Activated T-helper 2 cell treated with anti-CD3 and anti-CD28 coated beads, Interferon-gamma antibody, Interleukin-2, Interleukin-4, amounts not matched to agents 10 μg/mL and 5 μg/mL and 100 μg/mL, durations not matched to agents 14 hours and 24 hours and 36 hours (primary cell): ENCODE measurements at regions not wholly inside any gene's neighbourhood (a gene's known extent, or its start where the extent isn't known, plus 50 kb on each side); places are given as distances from the start of the nearest gene placed in this dataset.

Experiments
- DNase-seq: peaks from one replicate; pipeline ENCODE4 v3.0.0; 2021; ENCODE audit warnings: low spot score
- H3K27ac Mint-ChIP-seq: one replicate; pipeline ENCODE4 v1.8.0; 2021; ENCODE audit warnings: mixed read lengths
- H3K27me3 Mint-ChIP-seq: one replicate; pipeline ENCODE4 v1.8.0; 2021; ENCODE audit warnings: low read depth, mixed read lengths
- H3K36me3 Mint-ChIP-seq: one replicate; pipeline ENCODE4 v1.8.0; 2021; ENCODE audit warnings: low read depth, mixed read lengths
- H3K4me1 Mint-ChIP-seq: one replicate; pipeline ENCODE4 v1.8.0; 2021; ENCODE audit warnings: low read depth, mixed read lengths
- H3K4me3 Mint-ChIP-seq: one replicate; pipeline ENCODE4 v1.8.0; 2021; ENCODE audit warnings: low read depth, mild to moderate bottlenecking, moderate library complexity, mixed read lengths
- H3K9me3 Mint-ChIP-seq: one replicate; pipeline ENCODE4 v1.8.0; 2021; ENCODE audit warnings: mixed read lengths
- intact Hi-C: fragments of 100-400 bp; cut with micrococcal nuclease; formaldehyde crosslinking; loops from one replicate; pipeline ENCODE4 v1.15.1; 2023

- Mint-ChIP-seq H3K27ac (no peak overlapping the region), H3K4me3 (no peak overlapping the region), H3K9me3 (peaks cover 18% of the 10 kb centered on the region), H3K27me3 (no peaks in the 10 kb centered on the region), H3K4me1 (no peaks in the 10 kb centered on the region), H3K36me3 (no peaks in the 10 kb centered on the region)
- intact Hi-C loops = no loop called here
- no peak for DNase-seq
Measured at GRCh38 chr9:13508086-13508485, 228.6 kb upstream of the MPDZ start.

- intact Hi-C loops = no loop called here
- no peak for DNase-seq
- no peak overlapping the region for H3K27ac Mint-ChIP-seq
- no peaks in the 10 kb centered on the region for H3K36me3 Mint-ChIP-seq
- peaks cover 25% of the 10 kb centered on the region for H3K9me3 Mint-ChIP-seq
- H3K4me1 Mint-ChIP-seq = no peaks in the 10 kb centered on the region
- H3K4me3 Mint-ChIP-seq = no peak overlapping the region
- no peaks in the 10 kb centered on the region for H3K27me3 Mint-ChIP-seq
Measured at GRCh38 chr9:13505797-13506196, 226.3 kb upstream of the MPDZ start.

GRCh38 chr9:13503599-13503998 is 224.1 kb upstream of the MPDZ start:
- no peak for DNase-seq
- Mint-ChIP-seq H3K36me3 (no peaks in the 10 kb centered on the region), H3K9me3 (peaks cover 31% of the 10 kb centered on the region), H3K27ac (no peak overlapping the region), H3K4me1 (no peaks in the 10 kb centered on the region), H3K4me3 (no peak overlapping the region), H3K27me3 (no peaks in the 10 kb centered on the region)
- intact Hi-C loops = no loop called here

- Mint-ChIP-seq H3K27me3 (no peaks in the 10 kb centered on the region), H3K9me3 (peaks cover 27% of the 10 kb centered on the region), H3K4me1 (no peaks in the 10 kb centered on the region), H3K4me3 (no peak overlapping the region), H3K36me3 (no peaks in the 10 kb centered on the region), H3K27ac (no peak overlapping the region)
- intact Hi-C loops = no loop called here
- DNase-seq = no peak
Measured at GRCh38 chr9:13502484-13502883, 223.0 kb upstream of the MPDZ start.

GRCh38 chr9:13501018-13501417 is 221.5 kb upstream of the MPDZ start:
- Mint-ChIP-seq H3K4me1 (no peaks in the 10 kb centered on the region), H3K36me3 (no peaks in the 10 kb centered on the region), H3K9me3 (peaks cover 31% of the 10 kb centered on the region), H3K4me3 (no peak overlapping the region), H3K27me3 (no peaks in the 10 kb centered on the region), H3K27ac (no peak overlapping the region)
- DNase-seq = no peak
- intact Hi-C loops = no loop called here

- Mint-ChIP-seq H3K9me3 (peaks cover 34% of the 10 kb centered on the region), H3K4me1 (no peaks in the 10 kb centered on the region), H3K36me3 (no peaks in the 10 kb centered on the region), H3K27ac (no peak overlapping the region), H3K4me3 (no peak overlapping the region), H3K27me3 (no peaks in the 10 kb centered on the region)
- intact Hi-C loops = no loop called here
- no peak for DNase-seq
Measured at GRCh38 chr9:13500034-13500433, 220.5 kb upstream of the MPDZ start.

- H3K4me1 Mint-ChIP-seq = no peaks in the 10 kb centered on the region
- intact Hi-C loops = no loop called here
Measured at GRCh38 chr9:13493697-13494096, 214.2 kb upstream of the MPDZ start.

GRCh38 chr9:13491493-13492424 is 212.3 kb upstream of the MPDZ start:
- peaks cover 8% of the 10 kb centered on the region for H3K9me3 Mint-ChIP-seq
- H3K4me3 Mint-ChIP-seq = no peak overlapping the region
- no peak overlapping the region for H3K27ac Mint-ChIP-seq
- intact Hi-C loops = no loop called here
- no peaks in the 10 kb centered on the region for H3K27me3 Mint-ChIP-seq
- DNase-seq = no peak
- no peaks in the 10 kb centered on the region for H3K36me3 Mint-ChIP-seq
- no peaks in the 10 kb centered on the region for H3K4me1 Mint-ChIP-seq

More at GRCh38 chr9:13493697-13494096, 214.2 kb upstream of the MPDZ start:
- no peak overlapping the region for H3K27ac Mint-ChIP-seq
- no peak for DNase-seq
- no peak overlapping the region for H3K4me3 Mint-ChIP-seq
- H3K27me3 Mint-ChIP-seq = no peaks in the 10 kb centered on the region
- H3K9me3 Mint-ChIP-seq = peaks cover 12% of the 10 kb centered on the region
- H3K36me3 Mint-ChIP-seq = no peaks in the 10 kb centered on the region

GRCh38 chr9:13491138-13491492 is 211.6 kb upstream of the MPDZ start:
- H3K9me3 Mint-ChIP-seq = peaks cover 8% of the 10 kb centered on the region
- intact Hi-C loops = no loop called here
- no peaks in the 10 kb centered on the region for H3K36me3 Mint-ChIP-seq
- H3K27ac Mint-ChIP-seq = no peak overlapping the region
- H3K27me3 Mint-ChIP-seq = no peaks in the 10 kb centered on the region
- no peak overlapping the region for H3K4me3 Mint-ChIP-seq
- no peaks in the 10 kb centered on the region for H3K4me1 Mint-ChIP-seq
- DNase-seq = no peak

- Mint-ChIP-seq H3K27ac (no peak overlapping the region), H3K4me1 (no peaks in the 10 kb centered on the region), H3K9me3 (peaks cover 18% of the 10 kb centered on the region), H3K4me3 (no peak overlapping the region), H3K27me3 (no peaks in the 10 kb centered on the region), H3K36me3 (no peaks in the 10 kb centered on the region)
- intact Hi-C loops = loop anchor here (5.0 kb wide), 1 partner anchor 1009 kb away; no protein-coding TSS in a partner anchor
- DNase-seq = no peak
Measured at GRCh38 chr9:13487936-13488335, 208.4 kb upstream of the MPDZ start.

- no peak overlapping the region for H3K4me3 Mint-ChIP-seq
- no peak overlapping the region for H3K27ac Mint-ChIP-seq
- H3K36me3 Mint-ChIP-seq = no peaks in the 10 kb centered on the region
- intact Hi-C loops = loop anchor here (5.0 kb wide), 1 partner anchor 1010 kb away; no protein-coding TSS in a partner anchor
- DNase-seq = no peak
- peaks cover 19% of the 10 kb centered on the region for H3K9me3 Mint-ChIP-seq
- H3K4me1 Mint-ChIP-seq = no peaks in the 10 kb centered on the region
- no peaks in the 10 kb centered on the region for H3K27me3 Mint-ChIP-seq
Measured at GRCh38 chr9:13487498-13487897, 208.0 kb upstream of the MPDZ start.

GRCh38 chr9:13487071-13487470 is 207.6 kb upstream of the MPDZ start:
- intact Hi-C loops = loop anchor here (5.0 kb wide), 1 partner anchor 1010 kb away; no protein-coding TSS in a partner anchor
- Mint-ChIP-seq H3K4me3 (no peak overlapping the region), H3K9me3 (peaks cover 19% of the 10 kb centered on the region), H3K27me3 (no peaks in the 10 kb centered on the region), H3K27ac (no peak overlapping the region), H3K36me3 (no peaks in the 10 kb centered on the region), H3K4me1 (no peaks in the 10 kb centered on the region)
- no peak for DNase-seq

GRCh38 chr9:13485068-13485596 is 205.6 kb upstream of the MPDZ start:
- no peaks in the 10 kb centered on the region for H3K4me1 Mint-ChIP-seq
- no peak overlapping the region for H3K27ac Mint-ChIP-seq
- peaks cover 30% of the 10 kb centered on the region for H3K9me3 Mint-ChIP-seq
- H3K36me3 Mint-ChIP-seq = no peaks in the 10 kb centered on the region
- no peak overlapping the region for H3K4me3 Mint-ChIP-seq
- no peak for DNase-seq
- intact Hi-C loops = loop anchor here (5.0 kb wide), 1 partner anchor 1012 kb away; no protein-coding TSS in a partner anchor
- no peaks in the 10 kb centered on the region for H3K27me3 Mint-ChIP-seq
